DMS79 treated with DMSO at 0.1 percent for 48 hours (cell line): ENCODE measurements at regions not wholly inside any gene's neighbourhood (a gene's known extent, or its start where the extent isn't known, plus 50 kb on each side); places are given as distances from the start of the nearest gene placed in this dataset.

Experiments
- DNase-seq: peaks from one replicate; lab custom pipeline; 2025; lab: John Stamatoyannopoulos, UW

DNA sequence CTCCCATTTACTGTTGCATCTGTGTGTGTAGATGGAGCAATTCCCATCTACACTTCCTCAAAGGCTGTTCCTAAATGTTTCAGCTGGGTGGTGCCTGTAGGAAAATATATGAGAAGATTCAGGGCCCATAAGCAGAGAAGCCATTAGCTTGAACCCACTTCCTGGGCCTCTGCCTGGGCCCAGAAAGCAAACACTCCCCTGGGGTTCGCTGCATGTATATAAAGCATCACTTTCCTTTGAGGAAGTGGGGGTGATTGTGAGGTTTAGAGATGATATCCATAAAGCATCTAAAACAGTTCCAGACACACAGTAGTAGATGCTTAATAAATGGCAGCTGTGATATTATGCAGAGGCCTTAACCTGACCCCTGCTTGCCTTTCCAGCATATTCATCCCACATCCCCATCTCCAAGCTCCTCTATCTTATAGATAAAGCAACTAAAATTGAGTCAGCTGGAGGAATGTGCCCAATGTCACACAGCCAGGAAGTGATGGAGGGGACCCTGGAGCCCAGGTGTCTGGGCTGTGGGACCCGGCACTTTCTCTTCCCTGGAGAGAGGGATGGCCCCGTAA, 280.0 kb upstream of the CRY1 start:
- DNase-seq = no peak

GRCh38 chr12:107374161-107374840, 281.0 kb upstream of the CRY1 start:
- DNase-seq = no peak

DNA sequence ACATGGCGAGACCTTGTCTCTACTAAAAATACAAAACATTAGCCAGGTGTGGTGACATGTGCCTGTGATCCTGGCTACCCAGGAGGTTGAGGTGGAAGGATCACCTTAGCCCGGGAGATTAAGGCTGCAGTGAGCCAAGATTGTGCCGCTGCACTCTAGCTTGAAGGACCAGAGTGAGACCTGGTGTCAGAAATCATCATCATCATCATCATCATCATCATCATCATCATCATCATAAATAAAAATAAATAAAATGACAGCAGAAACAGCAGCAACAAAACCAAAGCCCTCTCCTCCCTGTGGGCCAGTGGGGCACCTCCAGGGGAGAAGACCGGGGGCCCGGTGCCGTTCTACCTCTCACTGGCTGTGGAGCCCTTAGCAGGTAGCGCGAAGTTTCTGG, 281.9 kb upstream of the CRY1 start:
- DNase-seq = no peak

GRCh38 chr12:107377596-107378385, 284.4 kb upstream of the CRY1 start:
- no peak for DNase-seq

- DNase-seq = peak; percentile 38
These were observed 285.3 kb upstream of the CRY1 start for GRCh38 chr12:107378609-107379008.

GRCh38 chr12:107379142-107379851, 285.9 kb upstream of the CRY1 start:
- peak; percentile 19 for DNase-seq

GRCh38 chr12:107379852-107380567, 286.7 kb upstream of the CRY1 start:
- peak; percentile 86 for DNase-seq

DNA sequence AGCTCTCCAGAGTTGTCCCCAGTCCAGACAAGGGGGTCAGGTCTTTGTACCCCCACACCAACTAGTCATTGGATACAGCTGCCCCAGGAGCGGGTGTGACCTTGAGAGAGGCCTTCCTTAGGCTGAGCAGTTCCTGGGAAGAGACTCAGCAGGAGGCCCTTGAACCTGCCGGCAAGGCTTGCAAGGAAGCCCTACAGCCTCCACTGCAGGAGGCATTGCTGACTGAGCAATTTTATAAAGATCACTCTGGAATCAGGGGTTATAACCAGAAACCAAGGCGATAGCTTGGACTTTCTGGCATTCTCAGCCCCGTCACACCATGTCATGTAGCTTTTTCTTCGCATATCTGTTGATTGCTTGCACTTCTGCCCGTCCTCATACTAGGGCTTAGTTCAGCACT, 291.3 kb upstream of the CRY1 start:
- DNase-seq = no peak

GRCh38 chr12:107385509-107385908, 292.2 kb upstream of the CRY1 start:
- DNase-seq = no peak

- DNase-seq = no peak
These were observed 293.2 kb upstream of the CRY1 start for GRCh38 chr12:107386569-107386968.

DNA sequence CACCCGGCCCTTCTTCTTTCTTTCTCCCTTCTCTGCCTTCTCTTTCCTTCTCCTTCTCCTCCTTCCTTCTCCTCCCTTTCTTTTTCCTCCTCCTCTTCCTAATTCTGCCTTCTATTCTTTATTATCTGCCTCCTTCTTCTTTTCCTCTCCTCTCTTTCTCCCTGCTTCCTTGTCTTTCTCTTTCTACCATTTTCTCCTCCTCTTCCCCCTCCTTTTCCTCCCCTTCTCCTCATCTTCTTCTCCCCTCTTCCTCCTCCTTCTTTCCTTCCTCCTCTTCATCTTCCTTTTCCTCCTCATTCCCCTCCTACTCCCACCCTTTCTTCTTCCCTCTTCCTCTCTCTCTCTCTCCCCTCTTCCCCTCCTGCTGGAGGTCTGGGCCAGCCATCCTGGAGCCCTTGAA, 294.9 kb upstream of the CRY1 start:
- DNase-seq = no peak

DNA sequence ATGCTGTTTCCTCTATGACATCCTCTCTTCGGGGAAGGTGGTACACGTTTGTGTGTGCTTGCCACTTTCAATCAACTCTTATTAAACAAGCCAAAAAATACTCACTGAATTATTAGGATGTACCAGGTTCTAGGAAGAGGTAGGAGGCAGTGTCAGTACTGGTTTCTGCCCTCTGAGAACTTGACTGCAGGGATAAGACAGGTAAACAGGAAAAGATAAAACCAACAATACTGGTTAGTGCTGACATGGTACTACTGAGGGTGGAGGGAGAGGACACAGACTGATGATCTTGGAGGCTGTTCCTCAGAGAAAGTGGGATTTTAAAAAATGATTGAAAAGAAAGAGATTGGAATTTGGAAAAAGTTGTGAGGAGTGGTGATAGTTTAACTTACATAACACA, 295.2 kb upstream of the PWP1 start:
- no peak for DNase-seq

DNA sequence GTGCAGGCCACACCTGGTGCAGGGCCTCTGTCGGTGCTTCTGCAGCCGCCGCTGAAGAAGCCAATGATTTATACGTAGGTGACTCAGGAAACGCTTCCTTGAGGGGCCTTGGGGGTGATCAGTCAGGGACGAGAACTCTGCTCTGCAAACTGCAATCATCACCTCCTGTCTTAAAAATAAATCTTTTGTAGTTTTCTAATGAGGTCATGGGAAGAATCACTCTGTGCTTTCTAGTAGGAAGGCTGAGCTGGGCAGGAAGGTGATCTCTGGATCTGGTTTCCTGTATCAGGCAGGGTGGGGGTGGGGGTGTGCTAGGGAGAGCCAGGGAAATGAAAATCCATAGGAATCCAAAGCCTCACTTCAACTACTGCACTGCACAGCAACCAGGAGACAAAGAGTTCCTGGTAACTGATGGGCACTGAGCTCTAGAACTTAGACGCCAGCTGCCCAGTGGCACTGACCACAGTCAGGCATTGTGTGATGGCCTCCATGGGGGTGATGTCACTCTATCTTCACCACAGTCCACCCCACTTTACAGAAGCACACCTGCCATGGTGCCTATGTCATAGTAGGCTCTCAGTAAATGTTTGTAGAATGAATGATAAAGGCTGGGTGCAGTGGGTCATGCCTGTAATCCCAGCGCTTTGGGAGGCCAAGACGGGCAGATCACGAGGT, 292.4 kb upstream of the PWP1 start:
- no peak for DNase-seq

DNA sequence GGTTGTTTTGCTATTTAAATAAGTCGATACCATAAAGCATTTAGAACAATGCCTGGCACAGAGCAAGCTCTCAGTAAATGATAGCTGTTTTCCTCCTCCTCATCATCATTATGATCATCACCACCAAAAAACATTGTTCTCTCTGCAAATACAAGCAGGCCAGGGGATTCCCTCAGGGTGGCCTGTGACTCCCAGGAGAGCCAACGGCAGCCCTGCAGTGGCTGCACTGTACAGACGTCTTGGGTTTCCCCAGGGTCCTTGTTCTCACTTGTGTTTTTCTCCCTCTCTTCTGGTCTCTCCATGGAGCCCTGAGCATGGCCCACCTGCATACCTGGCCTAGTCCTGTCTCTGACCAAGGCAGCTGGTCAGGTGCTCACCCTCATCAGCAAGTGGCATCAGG, 290.9 kb upstream of the PWP1 start:
- DNase-seq = no peak

DNA sequence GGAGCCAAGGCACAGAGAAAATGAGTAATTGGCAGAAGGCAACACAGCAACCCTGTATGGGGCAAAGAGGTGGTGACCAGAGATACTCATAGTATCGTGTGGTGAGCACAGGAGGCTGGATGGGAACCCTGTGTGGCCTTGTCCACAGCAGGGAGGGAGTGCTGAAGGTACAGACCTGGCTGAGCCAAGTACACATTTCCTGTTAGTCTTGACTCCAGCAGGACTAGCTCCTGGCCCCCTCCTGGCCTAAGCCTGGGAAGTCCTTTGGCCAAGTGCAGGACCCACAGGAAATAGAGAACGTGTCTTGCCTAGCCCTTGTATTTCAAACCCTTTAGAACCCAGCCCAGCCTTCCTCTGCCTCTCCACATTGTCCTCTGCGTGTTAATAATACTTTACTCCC, 289.8 kb upstream of the PWP1 start:
- DNase-seq = no peak

GRCh38 chr12:107396991-107397390, 288.6 kb upstream of the PWP1 start:
- DNase-seq = no peak

GRCh38 chr12:107397890-107398500, 287.6 kb upstream of the PWP1 start:
- DNase-seq = no peak

GRCh38 chr12:107399046-107399445, 286.6 kb upstream of the PWP1 start:
- DNase-seq = no peak

DNA sequence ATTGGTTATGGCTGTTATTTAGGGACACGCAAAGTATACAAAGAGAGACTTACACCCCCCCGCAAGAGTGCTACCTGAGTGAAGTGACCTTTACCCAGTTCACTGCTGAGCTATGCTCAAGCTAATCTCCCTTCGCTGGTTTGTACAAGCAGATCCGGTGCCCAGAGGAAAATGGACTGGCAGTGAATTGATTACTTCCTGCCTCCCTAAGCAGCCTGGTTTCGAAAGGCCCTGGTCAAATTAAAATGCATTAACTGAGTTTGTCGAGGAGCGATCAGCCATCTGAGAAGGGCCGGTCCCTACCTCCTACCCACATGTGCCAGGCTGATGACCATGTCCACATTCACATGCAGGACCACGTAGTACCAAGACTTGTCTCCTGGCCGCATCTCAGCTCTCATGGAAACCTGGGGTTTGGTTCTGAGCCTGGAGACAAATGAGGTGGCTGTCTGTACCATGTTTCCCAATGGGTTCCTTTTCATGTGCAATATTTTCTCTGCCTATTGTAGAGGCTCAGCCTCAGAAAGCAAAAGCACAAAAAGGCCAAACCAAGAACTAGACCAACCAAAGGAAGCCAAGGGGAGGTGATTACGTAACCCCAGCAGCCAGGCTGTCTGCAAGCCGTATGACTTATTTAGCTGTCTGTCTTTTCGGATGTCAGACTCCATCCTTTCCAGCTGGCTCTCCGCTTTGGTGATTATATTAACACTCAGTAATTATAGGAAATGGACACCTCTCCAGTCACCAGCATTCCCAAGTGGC, 284.7 kb upstream of the PWP1 start:
- no peak for DNase-seq
